GM12892 (cell line): ENCODE measurements at regions not wholly inside any gene's neighbourhood (a gene's known extent, or its start where the extent isn't known, plus 50 kb on each side); places are given as distances from the start of the nearest gene placed in this dataset.
"Not testable (repeated sequence)": the region's sequence is repeated elsewhere in the genome, so short reads cannot be mapped to it uniquely, and the experiment has no call there.

Experiments
- POLR2A ChIP-seq: IDR thresholded peaks from 2 replicates; pipeline ENCODE4 v1.6.1; 2011; ENCODE audit warnings: low read depth, low read length, control low read depth
- TAF1 ChIP-seq: IDR thresholded peaks from 2 replicates; pipeline ENCODE4 v1.6.1; 2011; ENCODE audit warnings: low read depth, mild to moderate bottlenecking, control low read depth, low read length, borderline replicate concordance

GRCh38 chr16:88225640-88226230 is 157.0 kb upstream of the ZNF469 start:
- not testable (repeated sequence) for TF ChIP-seq TAF1, POLR2A
